ENCODE measurements at regions not wholly inside any gene's neighbourhood (a gene's known extent, or its start where the extent isn't known, plus 50 kb on each side); places are given as distances from the start of the nearest gene placed in this dataset.

- TF ChIP-seq CTCF (IDR thresholded peaks at IDR 0.05; ENCODE audit: insufficient read depth, low read depth, low read length) = no peak
- no peak for TF ChIP-seq EZH2 (IDR thresholded peaks at IDR 0.05; ENCODE audit: insufficient read depth, low read length)
These were observed 160.3 kb upstream of the PCDH20 start for GRCh38 chr13:61575973-61576372.

All from astrocyte (in vitro differentiated cells and primary cell).